BE2C (cell line): ENCODE measurements at regions not wholly inside any gene's neighbourhood (a gene's known extent, or its start where the extent isn't known, plus 50 kb on each side); places are given as distances from the start of the nearest gene placed in this dataset.

Source experiments
- DNase-seq: peaks from one replicate; pipeline ENCODE4 v3.0.0-alpha.2; 2020
- H3K27me3 ChIP-seq: fragments of 250-450 bp; sonication (Bioruptor Pico); 2 replicates; pipeline ENCODE4 v1.5.1; 2020; ENCODE audit warnings: mild to moderate bottlenecking
- H3K36me3 ChIP-seq: fragments of 250-450 bp; sonication (Bioruptor Pico); 2 replicates; pipeline ENCODE4 v1.5.1; 2020; ENCODE audit warnings: mild to moderate bottlenecking
- H3K4me1 ChIP-seq: fragments of 250-450 bp; sonication (Bioruptor Pico); 2 replicates; pipeline ENCODE4 v1.5.1; 2020
- H3K4me3 ChIP-seq: 2 replicates; pipeline ENCODE4 v1.5.1; 2011; ENCODE audit warnings: low read depth, low read length
- H3K9me3 ChIP-seq: fragments of 250-450 bp; sonication (Bioruptor Pico); 2 replicates; pipeline ENCODE4 v1.5.1; 2020
- TF ChIP-seq, protein P1 (sequence below): IDR thresholded peaks from 2 replicates; pipeline ENCODE4 v1.5.1; 2012; ENCODE audit warnings: mild to moderate bottlenecking, low read depth, low read length

DNA sequence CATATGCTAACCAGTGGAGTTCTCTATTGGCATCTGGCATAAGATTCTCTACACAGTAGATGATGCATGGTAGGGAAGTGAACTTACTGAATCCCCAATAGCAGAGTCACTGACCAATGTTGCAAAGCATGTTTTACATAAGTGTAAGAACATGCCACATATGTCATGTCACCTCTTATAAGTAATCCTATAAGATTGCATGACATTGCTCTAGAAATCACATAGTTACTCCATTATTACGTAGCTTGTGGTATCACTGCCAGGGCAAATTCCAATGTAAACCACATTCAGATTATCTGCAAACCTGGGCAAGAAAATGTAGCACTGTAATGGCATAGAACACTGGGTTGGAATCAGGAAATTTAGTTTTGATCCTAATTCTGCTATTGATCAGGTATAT, 198.2 kb upstream of the UMPS start:
- TF ChIP-seq, protein P1, sequence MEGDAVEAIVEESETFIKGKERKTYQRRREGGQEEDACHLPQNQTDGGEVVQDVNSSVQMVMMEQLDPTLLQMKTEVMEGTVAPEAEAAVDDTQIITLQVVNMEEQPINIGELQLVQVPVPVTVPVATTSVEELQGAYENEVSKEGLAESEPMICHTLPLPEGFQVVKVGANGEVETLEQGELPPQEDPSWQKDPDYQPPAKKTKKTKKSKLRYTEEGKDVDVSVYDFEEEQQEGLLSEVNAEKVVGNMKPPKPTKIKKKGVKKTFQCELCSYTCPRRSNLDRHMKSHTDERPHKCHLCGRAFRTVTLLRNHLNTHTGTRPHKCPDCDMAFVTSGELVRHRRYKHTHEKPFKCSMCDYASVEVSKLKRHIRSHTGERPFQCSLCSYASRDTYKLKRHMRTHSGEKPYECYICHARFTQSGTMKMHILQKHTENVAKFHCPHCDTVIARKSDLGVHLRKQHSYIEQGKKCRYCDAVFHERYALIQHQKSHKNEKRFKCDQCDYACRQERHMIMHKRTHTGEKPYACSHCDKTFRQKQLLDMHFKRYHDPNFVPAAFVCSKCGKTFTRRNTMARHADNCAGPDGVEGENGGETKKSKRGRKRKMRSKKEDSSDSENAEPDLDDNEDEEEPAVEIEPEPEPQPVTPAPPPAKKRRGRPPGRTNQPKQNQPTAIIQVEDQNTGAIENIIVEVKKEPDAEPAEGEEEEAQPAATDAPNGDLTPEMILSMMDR, result no peak
- Histone ChIP-seq H3K4me3 (no peak overlapping the region), H3K27me3 (no peaks in the 10 kb centered on the region), H3K4me1 (no peaks in the 10 kb centered on the region), H3K9me3 (no peaks in the 10 kb centered on the region), H3K36me3 (no peaks in the 10 kb centered on the region)
- no peak for DNase-seq

DNA sequence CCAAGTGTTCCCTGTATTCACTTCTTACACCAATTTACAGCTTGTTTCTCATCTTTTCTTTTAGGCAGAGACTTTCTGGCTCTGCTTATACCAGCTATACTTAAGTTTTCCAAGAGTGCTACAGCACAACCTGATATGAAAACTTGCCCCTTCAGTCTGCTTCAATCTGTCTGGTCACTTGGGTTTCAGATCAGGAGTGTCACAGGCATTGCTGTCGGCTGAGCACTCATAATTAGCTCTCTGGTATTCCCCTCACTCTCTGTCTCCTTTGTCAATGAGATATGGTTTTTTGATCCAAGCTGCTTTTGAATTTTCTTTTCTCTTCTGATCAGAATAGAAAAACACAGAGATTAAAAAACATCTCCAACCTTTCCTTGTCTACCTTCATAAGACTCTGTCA, 194.9 kb upstream of the UMPS start:
- TF ChIP-seq, protein P1, result no peak
- Histone ChIP-seq H3K4me1 (no peaks in the 10 kb centered on the region), H3K27me3 (no peaks in the 10 kb centered on the region), H3K36me3 (no peaks in the 10 kb centered on the region), H3K4me3 (no peak overlapping the region), H3K9me3 (no peaks in the 10 kb centered on the region)
- no peak for DNase-seq

DNA sequence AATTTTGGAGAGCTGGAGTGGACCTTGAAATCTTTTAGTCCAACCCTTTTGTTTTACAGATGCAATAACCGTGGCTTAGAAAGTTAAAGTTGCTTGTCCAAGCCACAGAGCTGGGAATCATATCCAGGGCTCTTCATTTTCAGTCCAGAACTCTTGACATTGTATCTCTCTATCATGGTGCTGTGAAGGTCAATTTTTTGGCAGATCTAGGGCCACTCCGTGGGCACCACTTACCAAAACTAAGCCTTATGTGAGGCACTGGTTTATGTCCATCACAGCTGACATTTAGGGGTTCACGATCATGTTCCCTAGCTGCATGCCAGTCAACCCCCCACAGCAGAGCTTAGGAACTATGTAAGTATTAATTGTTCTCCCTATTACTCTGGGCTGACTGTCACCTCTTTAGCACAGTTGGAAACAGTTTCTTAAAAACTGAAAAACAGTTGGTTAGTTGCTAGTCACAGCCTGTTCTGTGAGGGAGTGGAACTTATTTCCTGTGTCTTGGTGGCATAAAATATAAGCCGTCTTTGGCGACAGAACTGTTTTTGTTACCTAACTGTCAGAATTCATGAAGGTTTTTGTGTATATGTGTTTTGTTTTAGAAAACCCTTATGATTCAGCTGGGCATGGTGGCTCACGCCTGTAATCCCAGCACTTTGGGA, 189.6 kb upstream of the UMPS start:
- TF ChIP-seq, protein P1, result no peak
- no peaks in the 10 kb centered on the region for H3K27me3 ChIP-seq
- H3K9me3 ChIP-seq, result no peaks in the 10 kb centered on the region
- H3K36me3 ChIP-seq, result no peaks in the 10 kb centered on the region
- no peak overlapping the region for H3K4me3 ChIP-seq
- H3K4me1 ChIP-seq, result no peaks in the 10 kb centered on the region
- no peak for DNase-seq

DNA sequence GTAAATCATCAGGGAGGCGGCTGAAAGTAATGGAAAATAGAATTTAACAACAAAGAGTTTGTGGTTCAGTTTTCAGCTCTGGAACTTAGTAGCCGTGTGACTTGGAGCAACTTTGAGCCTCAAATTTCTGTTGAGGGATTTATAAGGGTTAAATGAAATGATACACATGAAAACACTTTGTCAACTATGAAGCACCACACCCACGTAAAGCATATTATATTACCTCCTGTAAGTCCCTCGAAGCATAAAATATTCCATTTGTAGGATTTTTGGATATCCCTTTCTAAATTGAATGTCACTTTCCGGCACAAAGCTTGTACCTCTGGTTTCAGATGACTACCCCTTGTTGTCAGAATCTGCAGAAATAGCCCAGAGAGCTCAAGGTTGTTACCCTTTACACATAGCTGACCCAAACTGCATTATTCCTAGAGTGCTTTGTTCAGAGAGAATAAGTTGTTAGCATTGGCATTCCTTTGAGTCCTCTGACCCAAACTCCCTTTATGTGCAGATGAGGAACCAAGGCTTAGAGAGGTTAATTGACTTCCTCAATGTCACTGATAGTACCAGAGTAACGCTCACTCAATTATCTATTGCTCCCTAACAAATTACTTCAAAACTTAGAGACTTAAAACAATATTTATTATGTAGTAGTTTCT, 187.9 kb upstream of the UMPS start:
- no peak for DNase-seq

GRCh38 chr3:124545891-124546290, 184.4 kb upstream of the UMPS start:
- no peak overlapping the region for H3K4me3 ChIP-seq
- no peaks in the 10 kb centered on the region for H3K27me3 ChIP-seq
- no peaks in the 10 kb centered on the region for H3K9me3 ChIP-seq
- H3K4me1 ChIP-seq, result no peaks in the 10 kb centered on the region; the same call in 1 of the 2 replicates
- no peak for DNase-seq
- H3K36me3 ChIP-seq, result no peaks in the 10 kb centered on the region
- TF ChIP-seq, protein P1, result no peak

More for the DNA sequence above, 187.9 kb upstream of the UMPS start:
- no peak overlapping the region for H3K4me3 ChIP-seq
- H3K36me3 ChIP-seq, result no peaks in the 10 kb centered on the region
- TF ChIP-seq, protein P1, result no peak
- H3K9me3 ChIP-seq, result no peaks in the 10 kb centered on the region
- no peaks in the 10 kb centered on the region for H3K4me1 ChIP-seq
- no peaks in the 10 kb centered on the region for H3K27me3 ChIP-seq

GRCh38 chr3:124552224-124552623, 178.0 kb upstream of the UMPS start:
- DNase-seq, result peak; percentile 46
- H3K4me1 ChIP-seq, result peaks cover 22% of the 10 kb centered on the region
- TF ChIP-seq, protein P1, result no peak
- no peaks in the 10 kb centered on the region for H3K36me3 ChIP-seq
- no peak overlapping the region for H3K4me3 ChIP-seq
- H3K9me3 ChIP-seq, result no peaks in the 10 kb centered on the region
- H3K27me3 ChIP-seq, result no peaks in the 10 kb centered on the region
